HEK293 (cell line): ENCODE measurements at regions not wholly inside any gene's neighbourhood (a gene's known extent, or its start where the extent isn't known, plus 50 kb on each side); places are given as distances from the start of the nearest gene placed in this dataset.

Experiments used
- CTCF ChIA-PET: fragments of 350-600 bp; formaldehyde crosslinking; extraction: SDS; loops from one replicate; lab custom pipeline; 2021; ENCODE audit warnings: antibody characterized with exemption; lab: Yijun Ruan, JAX
- POLR2A ChIA-PET: fragments of 300-600 bp; formaldehyde crosslinking; extraction: SDS; loops from one replicate; lab custom pipeline; 2020; ENCODE audit warnings: antibody characterized with exemption, inconsistent platforms; lab: Yijun Ruan, JAX
- H3K27ac ChIP-seq: fragments of 200-500 bp; sonication (Bioruptor generic); 2 replicates; pipeline ENCODE4 v1.5.1; 2014; ENCODE audit warnings: low read depth, low read length, control low read depth, inconsistent platforms; ENCODE audit errors: extremely low read depth
- H3K36me3 ChIP-seq, 2 experiments: fragments of 200-500 bp in 1 of 2; sonication (Bioruptor generic) in 1 of 2; 1 replicate in 1 of 2; 2 replicates in 1 of 2; pipeline ENCODE4 v1.5.1; 2014 to 2017; ENCODE audit warnings: inconsistent platforms in 2 of 2, low read length in 2 of 2; ENCODE audit not compliant: control insufficient read depth in 2 of 2, insufficient read depth in 1 of 2
- H3K4me1 ChIP-seq: fragments of 200-500 bp; sonication (Bioruptor generic); 2 replicates; pipeline ENCODE4 v1.5.1; 2014; ENCODE audit warnings: mild to moderate bottlenecking, low read length, inconsistent platforms; ENCODE audit not compliant: control insufficient read depth, insufficient read depth
- H3K4me3 ChIP-seq: 2 replicates; pipeline ENCODE4 v1.5.1; 2011; ENCODE audit warnings: low read depth, mild to moderate bottlenecking, control low read depth, low read length, moderate library complexity
- H3K9me3 ChIP-seq: fragments of 200-500 bp; sonication (Bioruptor generic); 2 replicates; pipeline ENCODE4 v1.5.1; 2014; ENCODE audit warnings: low read depth, low read length, inconsistent platforms; ENCODE audit not compliant: control insufficient read depth, insufficient read depth
- INSM2 ChIP-seq: fragments of 450-650 bp; formaldehyde crosslinking; IDR thresholded peaks from 2 replicates; pipeline ENCODE4 v1.5.1; 2016; ENCODE audit warnings: missing biosample characterization, missing genetic modification characterization
- KLF17 ChIP-seq: fragments of 450-650 bp; formaldehyde crosslinking; IDR thresholded peaks from 2 replicates; pipeline ENCODE4 v1.5.1; 2016; ENCODE audit warnings: missing biosample characterization, missing genetic modification characterization
- MZF1 ChIP-seq: fragments of 450-650 bp; formaldehyde crosslinking; IDR thresholded peaks from 2 replicates; pipeline ENCODE4 v1.5.1; 2017; ENCODE audit warnings: missing biosample characterization, missing genetic modification characterization, borderline replicate concordance
- PRDM2 ChIP-seq: fragments of 450-650 bp; formaldehyde crosslinking; IDR thresholded peaks from 2 replicates; pipeline ENCODE4 v1.5.1; 2016; ENCODE audit warnings: missing biosample characterization, missing genetic modification characterization, borderline replicate concordance
- SALL2 ChIP-seq: fragments of 450-650 bp; formaldehyde crosslinking; IDR thresholded peaks from 2 replicates; pipeline ENCODE4 v1.5.0; 2017; ENCODE audit warnings: missing biosample characterization, mild to moderate bottlenecking, missing genetic modification characterization, borderline replicate concordance
- SCRT2 ChIP-seq: fragments of 450-650 bp; formaldehyde crosslinking; IDR thresholded peaks from 2 replicates; pipeline ENCODE4 v1.5.1; 2016; ENCODE audit warnings: missing biosample characterization, missing genetic modification characterization
- SETDB1 ChIP-seq: IDR thresholded peaks from one replicate; pipeline ENCODE4 v1.6.1; 2017; ENCODE audit warnings: mild to moderate bottlenecking, low read length, moderate library complexity, mixed read lengths; ENCODE audit not compliant: insufficient read length
- SP3 ChIP-seq: fragments of 450-650 bp; formaldehyde crosslinking; IDR thresholded peaks from 2 replicates; pipeline ENCODE4 v1.5.1; 2016; ENCODE audit warnings: missing biosample characterization, missing genetic modification characterization
- TSHZ1 ChIP-seq: fragments of 450-650 bp; formaldehyde crosslinking; IDR thresholded peaks from 2 replicates; pipeline ENCODE4 v1.5.1; 2016; ENCODE audit warnings: missing biosample characterization, missing genetic modification characterization, borderline replicate concordance
- ZIC2 ChIP-seq: fragments of 450-650 bp; formaldehyde crosslinking; IDR thresholded peaks from 2 replicates; pipeline ENCODE4 v1.5.1; 2016; ENCODE audit warnings: missing biosample characterization, missing genetic modification characterization
- ZNF121 ChIP-seq: fragments of 450-650 bp; formaldehyde crosslinking; IDR thresholded peaks from 2 replicates; pipeline ENCODE4 v1.5.1; 2016; ENCODE audit warnings: missing biosample characterization, missing genetic modification characterization
- ZNF138 ChIP-seq: fragments of 450-650 bp; formaldehyde crosslinking; IDR thresholded peaks from 2 replicates; pipeline ENCODE4 v1.5.1; 2016; ENCODE audit warnings: missing biosample characterization, missing genetic modification characterization, borderline replicate concordance
- ZNF16 ChIP-seq: fragments of 450-650 bp; formaldehyde crosslinking; IDR thresholded peaks from 2 replicates; pipeline ENCODE4 v1.5.1; 2016; ENCODE audit warnings: low read depth, missing biosample characterization, missing genetic modification characterization
- ZNF335 ChIP-seq: fragments of 450-650 bp; formaldehyde crosslinking; conservative IDR thresholded peaks from 2 replicates; pipeline ENCODE4 v1.5.1; 2016; ENCODE audit warnings: missing biosample characterization, missing genetic modification characterization
- ZNF362 ChIP-seq: fragments of 450-650 bp; formaldehyde crosslinking; IDR thresholded peaks from 2 replicates; pipeline ENCODE4 v1.5.1; 2016; ENCODE audit warnings: missing biosample characterization, missing genetic modification characterization
- ZNF488 ChIP-seq: fragments of 450-650 bp; formaldehyde crosslinking; IDR thresholded peaks from 2 replicates; pipeline ENCODE4 v1.5.1; 2016; ENCODE audit warnings: missing biosample characterization, missing genetic modification characterization
- ZNF561 ChIP-seq: fragments of 450-650 bp; IDR thresholded peaks from 2 replicates; pipeline ENCODE4 v1.5.1; 2018; ENCODE audit warnings: missing biosample characterization, missing genetic modification characterization, borderline replicate concordance
- ZNF629 ChIP-seq: fragments of 450-650 bp; formaldehyde crosslinking; IDR thresholded peaks from 2 replicates; pipeline ENCODE4 v1.5.1; 2017; ENCODE audit warnings: missing biosample characterization, missing genetic modification characterization
- ZNF791 ChIP-seq: fragments of 450-650 bp; formaldehyde crosslinking; IDR thresholded peaks from 2 replicates; pipeline ENCODE4 v1.5.1; 2016; ENCODE audit warnings: missing biosample characterization, missing genetic modification characterization

- TF ChIP-seq SETDB1 (no peak), ZNF488 (tag by site-specific recombination) (no peak), KLF17 (tag by site-specific recombination) (no peak), ZNF121 (no peak), ZNF629 (tag by site-specific recombination) (no peak), SP3 (tag by site-specific recombination) (no peak), ZNF791 (no peak), INSM2 (tag by site-specific recombination) (no peak), ZNF362 (tag by site-specific recombination) (no peak), MZF1 (tag by site-specific recombination) (no peak), ZNF16 (tag by site-specific recombination) (no peak), TSHZ1 (no peak), ZNF138 (tag by site-specific recombination) (no peak), SCRT2 (no peak), SALL2 (no peak), ZIC2 (tag by site-specific recombination) (no peak), ZNF561 (tag by site-specific recombination) (no peak), PRDM2 (tag by site-specific recombination) (no peak), ZNF335 (no peak)
- Histone ChIP-seq H3K27ac (no peak overlapping the region), H3K4me1 (no peaks in the 10 kb centered on the region), H3K9me3 (no peaks in the 10 kb centered on the region), H3K4me3 (no peak overlapping the region), H3K36me3 (no peaks in the 10 kb centered on the region)
- POLR2A ChIA-PET, result no interaction called here
- CTCF ChIA-PET, result no interaction called here
These were observed 103.4 kb upstream of the MEX3C start for GRCh38 chr18:51300912-51301311.
